ENCODE measurements at regions not wholly inside any gene's neighbourhood (a gene's known extent, or its start where the extent isn't known, plus 50 kb on each side); places are given as distances from the start of the nearest gene placed in this dataset.

DNA sequence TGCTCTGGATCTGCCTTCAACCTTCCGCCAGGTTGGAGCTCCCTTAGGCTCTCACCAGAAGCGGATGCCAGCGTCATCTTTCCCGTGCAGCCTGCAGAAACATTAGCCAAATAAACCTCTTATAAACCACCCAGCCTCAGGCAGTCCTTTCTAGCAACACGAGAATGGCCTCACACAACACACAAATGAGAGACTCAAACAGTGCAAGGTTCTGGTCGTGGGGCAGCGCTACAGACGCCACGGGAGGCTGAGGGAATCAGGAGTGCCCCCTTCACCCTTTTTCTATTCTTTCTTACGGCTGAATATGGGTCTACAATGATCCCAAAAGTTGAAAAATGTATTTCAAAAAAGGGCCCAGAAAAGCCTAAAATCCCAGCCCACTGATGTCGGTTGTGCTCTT lies 96.4 kb downstream of the FOXL3 start:
- DNase-seq (ENCODE audit: low read depth) = no peak

DNA sequence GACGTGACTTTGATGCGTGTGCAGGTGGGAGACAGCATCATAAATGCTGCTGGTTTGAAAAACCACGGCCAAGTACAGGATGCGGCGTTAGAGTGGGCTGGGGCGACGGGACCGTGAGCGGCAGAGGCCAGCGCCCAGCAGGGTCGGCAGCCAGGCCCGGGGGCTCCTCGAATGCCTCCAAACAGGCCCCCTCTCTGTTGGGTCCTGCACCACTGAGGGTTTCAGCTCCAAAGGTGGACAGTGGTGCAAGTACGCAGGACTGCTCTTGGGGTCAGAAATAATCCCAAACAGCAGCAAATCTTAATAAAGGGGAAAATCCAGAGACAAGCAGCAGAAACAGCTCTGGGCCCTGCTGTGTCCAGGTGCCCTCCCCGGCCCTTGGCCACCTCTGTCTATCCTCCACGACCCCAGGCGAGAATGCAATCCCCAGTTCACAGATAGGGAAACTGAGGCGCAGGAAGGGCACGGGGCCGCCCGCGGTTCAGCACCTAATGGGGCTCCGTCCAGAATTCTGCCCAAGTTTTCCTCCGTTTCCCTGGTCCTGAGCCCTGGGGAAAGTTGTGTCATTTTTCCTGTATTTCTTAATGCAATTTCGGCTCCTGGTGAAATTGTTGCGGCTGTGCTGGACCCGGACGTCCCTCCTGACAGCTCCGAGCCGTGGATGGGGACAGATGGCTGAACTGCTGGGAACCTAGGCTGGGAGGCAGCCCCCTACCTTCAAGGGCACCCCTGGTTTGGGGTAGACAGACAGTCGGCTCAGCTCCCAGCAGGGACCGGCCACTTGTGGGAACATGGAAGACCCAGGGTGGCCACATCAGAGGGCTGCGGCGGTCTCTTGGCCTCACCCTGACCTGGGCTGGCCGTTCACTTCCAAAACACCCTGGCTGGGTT lies 97.4 kb downstream of the FOXL3 start:
- no peak for DNase-seq (ENCODE audit: low read depth)

DNA sequence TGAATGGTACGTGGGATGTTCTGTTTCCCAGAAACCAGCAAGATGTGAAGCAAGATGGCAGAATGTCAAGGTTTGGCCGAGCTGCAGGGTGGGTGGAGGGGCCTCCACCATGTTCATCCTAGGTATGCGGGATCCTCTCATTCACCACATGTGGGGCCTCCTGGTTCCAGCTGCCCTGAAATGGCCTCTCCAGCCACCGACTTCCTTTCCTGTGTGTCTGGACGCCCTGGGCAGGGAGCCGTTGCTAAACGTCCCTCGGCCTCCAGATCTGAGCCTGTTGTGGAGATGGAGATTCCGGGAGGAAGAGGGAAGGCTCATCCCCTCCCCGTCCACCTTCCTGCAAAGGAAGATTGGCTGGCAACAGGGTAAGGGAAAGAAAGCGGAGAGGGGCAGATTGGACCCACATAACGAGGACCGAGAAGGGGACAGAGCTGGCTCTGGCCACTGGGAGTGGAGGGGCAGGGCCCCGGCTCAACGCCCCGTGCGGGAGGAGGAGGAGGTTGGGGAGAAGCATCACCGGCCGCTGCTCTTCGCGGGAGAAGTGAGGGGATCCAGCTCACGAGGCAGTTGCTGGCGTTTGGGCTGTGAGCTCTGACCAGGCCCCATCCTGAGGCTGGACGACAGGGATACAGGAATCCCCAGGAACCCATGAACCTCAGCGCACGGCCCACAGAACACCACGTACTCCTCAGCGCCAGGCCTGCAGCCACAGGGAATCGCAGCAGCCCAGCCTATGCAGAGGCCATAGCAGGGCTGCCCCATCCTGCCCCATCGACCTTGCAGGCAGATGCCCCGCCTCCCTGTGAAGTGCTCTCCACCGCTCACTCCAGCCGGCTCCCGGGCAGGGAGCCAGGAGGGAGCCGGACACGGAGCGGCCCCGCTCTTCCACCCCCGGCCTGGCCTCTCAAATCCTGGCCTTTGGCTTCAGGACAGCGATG lies 98.3 kb downstream of the FOXL3 start:
- DNase-seq (ENCODE audit: low read depth) = no peak

DNA sequence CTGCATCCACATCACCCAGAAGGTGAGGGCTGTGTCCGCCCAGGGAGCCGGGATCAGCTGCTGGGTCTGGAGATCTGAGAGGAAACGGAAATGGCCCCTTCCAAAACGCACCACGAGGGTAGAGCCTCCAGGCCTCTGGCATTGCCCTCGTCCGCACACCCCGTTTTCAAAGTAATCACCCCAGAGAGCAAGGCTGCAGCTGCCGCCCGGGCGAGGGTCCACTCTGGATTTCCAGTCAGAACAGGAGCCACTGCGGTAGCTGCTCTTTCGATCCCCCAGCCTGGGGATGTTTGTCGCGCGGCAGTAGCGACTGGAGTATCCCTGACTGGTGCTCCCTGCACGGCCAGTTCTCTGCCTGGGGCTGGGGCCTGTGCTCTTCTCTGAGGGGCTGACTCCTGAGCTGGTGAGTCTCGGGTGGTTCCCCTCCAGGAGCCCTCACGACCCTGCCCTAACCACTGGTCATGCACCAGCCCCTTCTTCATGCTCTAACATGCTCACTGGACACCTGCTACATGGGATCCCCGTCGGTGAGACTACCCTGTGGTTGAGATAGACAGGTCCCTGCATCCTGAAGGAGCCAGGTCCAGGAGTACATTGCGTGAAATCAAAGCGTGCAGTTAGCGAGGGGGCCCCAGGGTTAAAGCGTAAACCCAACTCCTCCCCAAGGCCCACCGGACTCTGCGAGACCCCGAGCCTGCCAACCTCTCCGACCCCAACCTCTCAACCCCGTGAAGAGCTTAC lies 99.2 kb downstream of the FOXL3 start:
- DNase-seq (ENCODE audit: low read depth) = no peak

DNA sequence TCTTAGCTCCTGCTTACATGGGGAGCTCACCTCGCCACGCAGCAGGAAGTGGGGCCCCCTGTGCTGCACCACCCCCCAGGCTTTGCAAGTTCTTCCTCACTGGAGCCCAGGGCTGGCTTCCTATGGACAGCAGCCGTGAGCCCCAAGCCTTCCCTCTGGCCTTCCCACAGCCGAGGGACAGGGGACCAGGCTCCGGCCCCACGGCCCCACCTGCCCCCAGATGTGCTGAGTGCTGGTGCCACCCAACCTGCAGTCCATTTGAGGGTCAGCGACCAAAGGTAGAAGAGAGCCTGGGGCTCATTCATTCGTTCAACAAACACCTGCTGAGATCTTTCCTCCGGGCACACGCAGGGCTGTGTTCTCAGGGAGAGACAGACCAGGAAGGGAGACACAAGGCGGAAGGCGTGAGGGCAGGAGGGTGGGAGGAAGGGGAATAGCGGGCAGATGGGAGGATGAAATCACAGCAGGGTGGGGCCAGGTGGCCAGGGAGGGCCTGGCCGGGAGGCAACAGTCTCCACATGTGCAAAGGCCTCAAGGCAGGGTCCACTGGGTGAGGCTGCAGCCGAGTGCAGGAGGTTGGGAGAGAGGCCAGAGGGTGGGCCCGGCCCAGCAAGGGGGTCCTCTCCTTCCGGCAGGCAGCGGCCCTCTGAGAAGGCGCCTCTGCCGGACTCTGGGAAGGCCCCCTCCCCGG lies 100.1 kb downstream of the FOXL3 start:
- DNase-seq (ENCODE audit: low read depth) = no peak

DNA sequence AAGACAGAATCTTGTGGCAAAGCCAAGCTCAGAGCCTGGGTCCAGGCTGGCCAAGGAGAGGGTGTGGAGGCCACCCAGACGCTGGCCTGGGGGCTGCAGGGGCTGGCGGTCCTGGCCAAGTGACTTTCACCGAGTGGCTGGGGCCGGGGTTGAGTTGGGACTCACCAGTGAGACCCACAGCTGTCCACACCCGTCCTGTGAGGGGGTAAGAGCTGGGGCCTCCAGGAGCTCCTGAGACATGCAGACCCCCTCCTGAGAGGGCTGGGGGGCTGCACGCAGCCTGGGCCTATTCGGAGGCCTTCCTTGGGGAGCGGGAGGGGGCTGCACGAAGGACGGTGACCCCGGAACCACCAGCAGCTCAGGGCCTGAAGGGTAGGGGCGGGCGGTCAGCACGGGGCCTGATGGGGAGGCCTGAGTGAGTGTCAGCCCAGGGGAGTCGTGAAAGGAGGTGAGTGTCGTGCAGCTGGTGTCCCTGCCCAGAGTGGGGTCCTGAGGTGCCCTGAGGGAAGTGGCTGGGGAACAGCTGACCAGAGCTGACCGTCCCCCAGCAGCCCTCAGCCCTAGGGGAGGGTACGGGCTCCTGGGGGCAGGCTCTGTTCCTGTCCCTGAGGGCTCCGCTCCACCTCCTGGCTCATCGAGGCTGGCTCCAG lies 100.9 kb downstream of the FOXL3 start:
- DNase-seq (ENCODE audit: low read depth) = no peak

DNA sequence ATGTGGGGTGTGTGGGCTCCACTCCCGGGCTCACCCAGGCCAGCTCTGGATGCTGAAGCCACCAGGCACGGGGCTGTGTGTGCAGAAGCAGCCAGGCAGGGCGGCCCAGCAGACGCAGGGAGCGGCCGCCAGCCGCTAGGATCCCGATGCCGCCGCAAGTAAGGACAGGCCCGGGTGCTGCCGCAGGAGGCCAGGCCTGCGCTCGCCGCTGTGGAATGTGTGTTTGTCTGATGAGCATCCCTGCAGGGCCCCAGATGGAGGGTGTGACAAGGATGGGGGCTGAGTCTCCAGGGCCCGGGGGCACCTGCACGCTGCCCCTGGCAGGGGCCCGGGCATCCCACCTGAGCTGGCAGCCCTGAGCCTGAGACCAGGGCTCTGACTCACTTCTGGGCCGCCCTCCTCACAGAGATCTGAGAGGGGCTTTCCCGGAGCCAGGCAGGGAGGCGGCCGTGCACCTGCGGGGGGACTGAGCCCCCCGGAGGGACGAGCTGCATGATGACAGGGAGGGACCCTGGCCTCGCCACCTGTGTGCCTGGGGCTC lies 101.5 kb downstream of the FOXL3 start:
- no peak for DNase-seq (ENCODE audit: low read depth)

DNA sequence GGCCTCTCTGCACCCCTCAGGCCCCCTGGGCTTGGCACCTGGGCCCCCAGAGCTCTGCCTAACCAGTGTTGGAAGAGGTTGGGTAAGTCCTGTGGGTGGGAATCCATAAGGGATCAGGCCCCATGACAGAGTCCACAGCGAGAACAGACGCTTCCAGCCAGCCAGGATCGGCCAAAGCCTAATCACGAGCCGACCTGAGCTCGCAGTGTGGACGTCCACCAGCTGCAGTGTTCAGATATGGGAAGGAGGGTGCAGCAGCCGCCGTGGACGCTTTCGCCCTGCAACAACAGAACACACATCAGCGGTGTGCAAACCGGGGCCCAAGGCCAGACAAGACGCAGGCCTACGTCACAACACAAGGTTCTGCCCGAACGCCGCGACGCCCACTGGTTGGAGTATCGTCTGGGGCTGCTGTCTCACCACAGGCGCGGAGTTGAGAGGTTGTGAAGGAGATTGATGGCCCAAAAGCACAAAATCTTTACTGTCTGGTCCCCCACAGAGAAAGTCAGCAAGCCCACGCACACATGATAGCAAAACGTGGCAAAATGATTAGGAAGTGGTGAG lies 102.1 kb downstream of the FOXL3 start:
- no peak for DNase-seq (ENCODE audit: low read depth)

DNA sequence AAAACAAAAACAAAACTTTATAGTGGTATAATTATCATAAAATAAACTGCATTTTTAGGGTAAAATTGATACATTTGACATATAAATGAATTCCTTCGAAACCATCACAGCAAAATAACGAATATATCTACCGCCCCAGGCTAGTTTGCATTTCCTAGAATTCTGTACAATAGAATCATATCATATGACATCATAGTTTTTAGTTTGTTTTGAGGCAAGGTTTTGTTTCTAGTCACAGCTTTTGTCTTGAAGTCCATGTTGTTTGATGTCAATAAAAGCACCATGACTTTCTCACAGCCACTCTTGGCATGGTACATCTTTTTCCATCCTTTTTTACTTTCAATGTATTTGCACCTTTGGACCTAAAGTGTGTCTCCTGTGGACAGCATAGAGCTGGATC lies 102.9 kb downstream of the FOXL3 start:
- DNase-seq (ENCODE audit: low read depth) = no peak

DNA sequence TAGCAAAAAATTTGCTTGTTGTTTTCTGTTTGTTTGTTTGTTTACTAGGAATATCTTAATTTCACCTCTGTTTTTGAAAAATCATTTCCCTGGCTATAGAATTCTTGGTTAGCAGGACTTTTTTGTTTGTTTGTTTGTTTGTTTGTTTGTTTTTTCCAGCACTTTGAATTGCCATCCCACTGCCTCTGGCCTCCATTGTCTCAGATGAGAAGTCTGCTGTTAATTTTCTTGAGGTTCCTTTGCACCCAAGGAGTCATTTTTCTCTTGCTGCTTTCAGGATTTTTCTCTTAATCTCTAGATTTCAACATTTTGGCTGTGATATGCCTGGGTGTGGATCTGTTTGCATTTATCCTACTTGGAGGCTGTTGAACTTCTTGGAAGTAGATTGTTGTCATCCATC lies 105.7 kb downstream of the FOXL3 start:
- DNase-seq (ENCODE audit: low read depth) = no peak

DNA sequence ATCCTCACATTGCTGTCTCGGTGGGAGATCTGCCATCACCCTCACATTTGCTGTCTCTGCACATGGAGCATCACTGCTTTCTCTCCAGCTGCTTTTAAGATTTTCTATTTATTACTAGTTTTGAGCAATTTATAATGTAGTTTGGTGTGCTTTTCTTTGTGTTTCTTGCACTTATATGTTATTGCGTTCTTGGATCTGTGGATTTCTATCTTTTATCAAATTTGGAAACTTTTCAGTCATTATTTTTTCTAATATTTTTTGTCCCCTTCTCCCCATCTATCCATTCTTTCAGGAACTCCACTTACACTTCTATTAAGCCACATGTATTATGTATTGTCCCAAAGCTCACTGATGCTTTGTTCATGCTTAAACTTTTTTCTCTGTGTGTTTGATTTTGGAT lies 108.9 kb downstream of the FOXL3 start:
- DNase-seq (ENCODE audit: low read depth) = no peak

DNA sequence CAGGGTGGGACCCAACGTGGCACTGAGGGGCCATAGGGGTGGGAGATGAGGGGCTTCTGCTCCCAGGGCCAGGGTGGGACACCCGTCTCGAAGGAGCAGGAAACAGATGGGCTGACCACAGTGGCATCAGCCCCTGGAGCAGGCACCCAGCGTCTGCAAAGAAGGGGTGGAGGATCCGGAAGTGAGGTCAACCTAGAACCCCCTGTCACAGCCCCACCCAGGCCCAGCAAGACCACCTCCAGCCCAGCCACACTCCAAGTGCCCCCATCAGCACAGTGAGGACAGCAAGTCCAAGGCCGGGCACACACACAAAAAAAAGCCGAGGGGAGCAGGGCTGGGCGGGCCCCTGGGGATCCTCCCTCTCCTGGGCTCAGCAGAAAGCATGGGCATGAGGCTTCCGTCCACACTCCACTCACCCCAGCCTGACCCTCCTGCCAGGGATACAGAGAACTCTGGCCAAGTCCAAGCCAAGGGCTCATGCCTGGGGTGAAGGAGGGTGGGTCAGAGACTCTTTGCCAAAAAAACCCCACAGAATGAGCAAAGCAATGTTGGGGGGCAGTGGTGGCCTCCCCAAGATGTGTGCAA lies 111.0 kb downstream of the FOXL3 start:
- no peak for DNase-seq (ENCODE audit: low read depth)

DNA sequence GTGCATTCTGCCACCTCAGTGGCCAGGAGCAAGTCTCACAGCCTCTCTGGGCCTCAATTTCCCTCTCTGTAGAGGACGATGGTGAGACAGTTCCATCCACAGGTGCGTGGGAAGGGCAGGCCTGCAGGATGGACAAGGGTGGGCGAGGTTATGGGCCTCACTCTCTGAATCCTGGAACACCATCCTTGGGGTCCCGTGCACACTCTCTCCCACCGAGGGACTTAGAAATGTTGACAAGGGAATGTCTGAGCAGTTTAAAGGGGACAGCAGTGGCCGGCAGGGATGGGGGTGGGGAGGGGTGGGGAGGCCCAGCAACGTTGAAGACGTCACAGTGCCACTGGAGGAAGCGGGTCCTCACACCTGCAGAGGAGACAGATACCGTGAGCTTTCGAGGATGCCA lies 111.5 kb downstream of the FOXL3 start:
- no peak for DNase-seq (ENCODE audit: low read depth)

DNA sequence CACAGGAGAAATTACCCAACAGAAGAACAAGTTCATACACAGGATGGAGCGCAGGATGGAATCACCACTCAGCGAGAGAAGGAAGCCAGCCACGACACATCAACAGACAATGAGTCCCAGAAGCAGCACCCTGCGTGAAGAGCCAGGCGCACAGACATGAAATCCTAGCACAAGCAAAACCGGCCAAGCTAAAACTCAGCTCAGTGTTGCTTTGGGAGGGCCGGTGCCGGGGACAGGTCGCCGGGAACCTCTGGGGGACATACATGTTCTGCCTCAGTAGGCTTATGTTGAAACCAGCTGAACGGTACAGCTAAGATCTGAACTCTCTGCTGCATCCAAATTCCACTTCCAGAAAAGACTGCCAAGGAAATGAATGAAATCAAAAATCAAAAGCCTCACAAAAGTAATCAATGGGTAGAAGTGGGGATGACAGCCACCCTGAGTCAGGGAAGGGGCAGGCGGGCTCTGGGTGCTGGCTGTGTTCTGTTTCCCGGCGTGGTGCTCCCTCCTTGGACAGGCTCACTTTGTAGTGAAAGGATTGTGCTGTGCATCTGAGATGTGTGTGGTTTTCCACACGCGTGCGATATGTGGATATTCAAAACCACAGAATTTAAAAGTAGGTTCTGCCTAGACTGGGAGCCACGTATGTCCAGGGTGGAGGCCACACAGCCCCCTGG lies 114.7 kb downstream of the PDGFA start:
- DNase-seq (ENCODE audit: low read depth) = no peak

DNA sequence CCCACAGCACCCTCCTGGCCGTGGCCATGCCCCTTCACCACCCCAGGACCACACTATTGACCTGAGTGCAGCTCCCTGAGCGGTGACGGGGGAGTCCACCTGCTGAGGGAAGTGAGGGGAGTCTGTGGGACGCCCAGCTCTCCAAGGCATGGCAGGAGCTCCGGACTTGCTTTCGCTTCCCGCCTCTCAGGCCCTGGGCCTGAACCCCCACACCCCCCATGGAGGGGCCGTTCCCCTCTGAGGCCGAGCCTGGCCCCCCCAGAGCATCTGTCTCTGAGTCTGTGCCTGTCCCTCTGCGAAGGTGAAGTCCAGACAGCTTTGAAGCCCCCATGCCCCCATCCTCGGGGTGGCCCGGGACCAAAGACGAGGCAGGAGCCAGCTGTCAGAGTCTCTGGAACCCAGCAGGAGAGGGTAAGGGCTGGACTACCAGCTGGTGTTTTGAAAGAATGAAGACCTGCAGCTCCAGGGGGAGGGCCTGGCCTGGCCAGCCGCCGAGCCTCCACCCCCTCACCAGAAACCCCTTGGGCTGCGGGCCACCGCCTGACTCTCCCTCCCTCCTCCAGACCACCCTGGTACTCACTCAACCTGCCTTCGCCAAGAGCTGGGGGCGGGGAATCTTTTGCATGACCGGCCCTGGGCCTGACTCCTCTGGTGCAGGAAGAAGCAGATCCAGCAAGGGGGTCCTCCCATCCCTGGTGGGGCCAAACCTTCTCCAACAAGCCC lies 114.0 kb downstream of the PDGFA start:
- DNase-seq (ENCODE audit: low read depth) = no peak

DNA sequence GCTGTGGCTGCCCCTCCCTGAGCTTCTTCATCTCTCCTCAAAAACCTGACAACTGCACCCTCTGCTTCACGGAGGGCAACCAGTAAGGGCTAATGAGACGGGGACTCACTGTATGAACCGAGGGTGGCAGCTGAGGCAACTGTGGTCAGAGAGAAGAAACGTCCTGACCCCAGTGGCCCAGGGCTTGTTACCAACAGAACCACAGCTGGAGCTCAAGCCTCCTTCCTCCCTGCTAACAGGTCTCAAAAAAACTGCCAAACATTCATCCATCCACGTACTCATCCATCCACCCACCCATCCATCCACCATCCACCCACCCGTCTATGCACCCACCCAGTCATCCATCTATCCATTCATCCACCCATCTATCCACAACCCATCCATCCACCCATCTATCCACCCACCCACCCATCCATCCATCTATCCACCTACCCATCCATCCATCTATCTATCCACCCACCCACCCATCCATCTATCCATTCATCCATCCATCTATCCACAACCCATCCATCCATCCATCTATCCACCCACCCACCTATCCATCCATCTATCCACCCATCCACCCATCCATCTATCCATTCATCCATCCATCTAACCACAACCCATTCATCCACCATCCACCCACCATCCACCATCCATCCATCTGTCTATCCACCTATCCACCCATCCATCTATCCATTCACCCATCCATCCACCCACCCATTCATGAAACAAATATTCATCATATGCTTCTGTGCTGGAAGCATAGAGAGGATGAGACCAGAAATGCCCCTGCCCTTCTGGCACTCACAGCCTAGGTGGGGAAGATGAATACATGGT lies 111.7 kb downstream of the PDGFA start:
- DNase-seq (ENCODE audit: low read depth) = no peak

DNA sequence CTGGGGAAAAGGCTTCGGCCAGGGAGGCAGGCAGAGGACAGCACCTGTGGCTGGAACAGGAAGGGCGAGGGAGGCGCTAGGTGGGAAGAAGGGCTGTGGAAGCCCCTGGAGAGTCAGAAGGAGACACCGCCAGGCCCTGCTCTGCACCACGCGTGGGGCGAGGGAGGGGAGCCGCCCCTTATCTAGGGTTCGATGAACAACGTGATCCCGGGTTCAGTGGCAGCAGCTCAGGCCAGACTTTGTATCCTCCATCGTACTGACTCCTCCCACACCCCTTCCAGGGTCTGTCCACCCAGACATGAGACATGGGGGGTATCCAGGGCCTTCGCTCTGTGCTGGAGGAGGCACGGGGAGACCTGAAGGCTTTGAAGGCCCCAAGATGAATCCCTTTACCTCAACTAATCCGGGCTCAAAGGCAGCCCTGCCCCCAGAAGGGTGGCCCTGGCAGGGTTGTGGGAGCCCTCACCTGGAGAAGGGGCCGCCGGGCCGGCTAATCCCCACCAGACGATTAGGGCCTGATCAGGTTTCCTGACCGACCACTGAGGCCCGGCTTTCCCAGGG lies 110.8 kb downstream of the PDGFA start:
- DNase-seq (ENCODE audit: low read depth) = no peak

All from activated T-cell treated with anti-CD3 and anti-CD28 coated beads for 48 hours (primary cell).